Spleen (tissue), 7 donors: ENCODE measurements at regions not wholly inside any gene's neighbourhood (a gene's known extent, or its start where the extent isn't known, plus 50 kb on each side); places are given as distances from the start of the nearest gene placed in this dataset.

Source experiments
- CTCF ChIP-seq, 11 experiments: fragments of 200-600 bp in 7 of 11; fragments of 450-650 bp in 4 of 11; sonication (generic) in 4 of 11; IDR thresholded peaks in 8 of 11; conservative IDR thresholded peaks in 3 of 11; 1 replicate in 7 of 11; 2 replicates in 4 of 11; pipeline versions ENCODE4 v1.4.0 to v1.8.0; 2016 to 2021; ENCODE audit warnings: antibody characterized with exemption in 11 of 11, inconsistent platforms in 4 of 11, mild to moderate bottlenecking in 1 of 11
- POLR2A ChIP-seq, 3 donors: fragments of 450-650 bp; IDR thresholded peaks; one replicate each; pipeline ENCODE4 v1.5.1; 2017; ENCODE audit warnings: antibody characterized with exemption in 3 of 3, mild to moderate bottlenecking in 1 of 3
- POLR2AphosphoS5 ChIP-seq, 3 donors: sonication (generic); formaldehyde crosslinking; IDR thresholded peaks; one replicate each; pipeline ENCODE4 v1.5.1; 2017; ENCODE audit warnings: antibody characterized with exemption in 3 of 3
- donor health status: DM: no; HTN: no; CAD: no; lungs with moderate emphysema.
- donor health status: DM: no; HTN: no; CAD: no.
- donor health status: DM: no; HTN: no; CAD: no.

- no peak for TF ChIP-seq CTCF (IDR thresholded peaks at IDR 0.05 in 8 of 11, conservative IDR thresholded peaks at IDR 0.05 in 3 of 11)
- TF ChIP-seq POLR2A (IDR thresholded peaks at IDR 0.05): no peak
- no peak for TF ChIP-seq POLR2AphosphoS5 (IDR thresholded peaks at IDR 0.05)
These were observed 2144.3 kb upstream of the C9orf72 start for GRCh38 chr9:29717631-29718030.
